Dedifferentiated amniotic fluid mesenchymal stem cell (primary cell): ENCODE measurements at regions not wholly inside any gene's neighbourhood (a gene's known extent, or its start where the extent isn't known, plus 50 kb on each side); places are given as distances from the start of the nearest gene placed in this dataset.
"Not testable (repeated sequence)": the region's sequence is repeated elsewhere in the genome, so short reads cannot be mapped to it uniquely, and the experiment has no call there.

ENCODE experiments used
- DNase-seq: peaks from one replicate; pipeline ENCODE4 v3.0.0-alpha.2; 2016; ENCODE audit errors: extremely low spot score

GRCh38 chr12:102344691-102345090 lies 135.7 kb downstream of the IGF1 start:
- DNase-seq, result no peak

GRCh38 chr12:102343361-102344121 lies 136.8 kb downstream of the IGF1 start:
- no peak for DNase-seq

- DNase-seq, result no peak
These were observed 137.9 kb downstream of the IGF1 start for GRCh38 chr12:102342281-102343006.

GRCh38 chr12:102334765-102335164 lies 137.1 kb upstream of the PMCH start:
- no peak for DNase-seq

GRCh38 chr12:102331419-102331818 lies 133.8 kb upstream of the PMCH start:
- no peak for DNase-seq

- no peak for DNase-seq
These were observed 132.2 kb upstream of the PMCH start for GRCh38 chr12:102329883-102330282.

- DNase-seq, result no peak
These were observed 129.3 kb upstream of the PMCH start for GRCh38 chr12:102326982-102327381.

GRCh38 chr12:102325108-102325507 lies 127.5 kb upstream of the PMCH start:
- DNase-seq, result not testable (repeated sequence)

- DNase-seq, result no peak
These were observed 126.2 kb upstream of the PMCH start for GRCh38 chr12:102323799-102324198.

- no peak for DNase-seq
These were observed 124.6 kb upstream of the PMCH start for GRCh38 chr12:102322254-102322653.

- no peak for DNase-seq
These were observed 123.9 kb upstream of the PMCH start for GRCh38 chr12:102321305-102322082.

- DNase-seq, result no peak
These were observed 119.5 kb upstream of the PMCH start for GRCh38 chr12:102317155-102317554.

- no peak for DNase-seq
These were observed 119.1 kb upstream of the PMCH start for GRCh38 chr12:102316723-102317122.

GRCh38 chr12:102314821-102315220 lies 117.2 kb upstream of the PMCH start:
- no peak for DNase-seq

GRCh38 chr12:102313116-102313971 lies 115.7 kb upstream of the PMCH start:
- DNase-seq, result not testable (repeated sequence)

- no peak for DNase-seq
These were observed 107.9 kb upstream of the PMCH start for GRCh38 chr12:102305486-102305885.

- not testable (repeated sequence) for DNase-seq
These were observed 107.0 kb upstream of the PMCH start for GRCh38 chr12:102304667-102305066.

- no peak for DNase-seq
These were observed 104.9 kb upstream of the PMCH start for GRCh38 chr12:102302553-102302952.

- no peak for DNase-seq
These were observed 103.9 kb upstream of the PMCH start for GRCh38 chr12:102301547-102301946.

- no peak for DNase-seq
These were observed 103.3 kb upstream of the PMCH start for GRCh38 chr12:102300824-102301461.

- no peak for DNase-seq
These were observed 102.1 kb upstream of the PMCH start for GRCh38 chr12:102299731-102300130.
